ENCODE measurements at regions not wholly inside any gene's neighbourhood (a gene's known extent, or its start where the extent isn't known, plus 50 kb on each side); places are given as distances from the start of the nearest gene placed in this dataset.

DNA sequence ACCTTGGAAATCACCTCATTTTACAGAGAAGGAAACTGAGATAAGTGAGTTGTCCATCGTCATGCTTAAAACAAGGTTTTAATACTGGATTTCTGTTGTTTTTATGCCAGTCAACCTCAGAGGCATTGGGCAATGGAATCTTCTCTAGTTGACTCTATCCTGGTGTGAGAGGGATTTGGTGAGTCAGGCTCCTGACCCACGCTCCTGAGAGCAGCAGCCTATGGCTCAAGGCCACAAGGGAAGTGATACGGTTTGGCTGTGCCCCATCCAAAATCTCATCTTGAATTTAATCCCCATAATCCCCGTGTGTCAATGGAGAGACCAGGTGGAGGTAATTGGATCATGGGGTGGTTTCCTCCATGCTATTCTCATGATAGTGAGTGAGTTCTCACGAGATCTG lies 90.1 kb downstream of the TLR5 start:
- H3K36me3 Mint-ChIP-seq (ENCODE audit: low read depth, unreplicated experiment), result peaks cover 25% of the 10 kb centered on the region
- TF ChIP-seq, protein P1, sequence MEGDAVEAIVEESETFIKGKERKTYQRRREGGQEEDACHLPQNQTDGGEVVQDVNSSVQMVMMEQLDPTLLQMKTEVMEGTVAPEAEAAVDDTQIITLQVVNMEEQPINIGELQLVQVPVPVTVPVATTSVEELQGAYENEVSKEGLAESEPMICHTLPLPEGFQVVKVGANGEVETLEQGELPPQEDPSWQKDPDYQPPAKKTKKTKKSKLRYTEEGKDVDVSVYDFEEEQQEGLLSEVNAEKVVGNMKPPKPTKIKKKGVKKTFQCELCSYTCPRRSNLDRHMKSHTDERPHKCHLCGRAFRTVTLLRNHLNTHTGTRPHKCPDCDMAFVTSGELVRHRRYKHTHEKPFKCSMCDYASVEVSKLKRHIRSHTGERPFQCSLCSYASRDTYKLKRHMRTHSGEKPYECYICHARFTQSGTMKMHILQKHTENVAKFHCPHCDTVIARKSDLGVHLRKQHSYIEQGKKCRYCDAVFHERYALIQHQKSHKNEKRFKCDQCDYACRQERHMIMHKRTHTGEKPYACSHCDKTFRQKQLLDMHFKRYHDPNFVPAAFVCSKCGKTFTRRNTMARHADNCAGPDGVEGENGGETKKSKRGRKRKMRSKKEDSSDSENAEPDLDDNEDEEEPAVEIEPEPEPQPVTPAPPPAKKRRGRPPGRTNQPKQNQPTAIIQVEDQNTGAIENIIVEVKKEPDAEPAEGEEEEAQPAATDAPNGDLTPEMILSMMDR (IDR thresholded peaks at IDR 0.05; ENCODE audit: unreplicated experiment), result no peak
- no peak overlapping the region for H3K27ac Mint-ChIP-seq (ENCODE audit: unreplicated experiment)
- H3K4me1 Mint-ChIP-seq (ENCODE audit: unreplicated experiment), result no peaks in the 10 kb centered on the region
- no peaks in the 10 kb centered on the region for H3K9me3 Mint-ChIP-seq (ENCODE audit: unreplicated experiment)
- DNase-seq (ENCODE audit: low spot score), result no peak
- H3K27me3 Mint-ChIP-seq (ENCODE audit: unreplicated experiment), result peaks cover 1% of the 10 kb centered on the region
- H3K4me3 Mint-ChIP-seq (ENCODE audit: unreplicated experiment), result no peak overlapping the region

- Mint-ChIP-seq H3K4me1 (ENCODE audit: unreplicated experiment) (peaks cover 9% of the 10 kb centered on the region), H3K27ac (ENCODE audit: unreplicated experiment) (no peak overlapping the region), H3K9me3 (ENCODE audit: unreplicated experiment) (no peaks in the 10 kb centered on the region), H3K27me3 (ENCODE audit: unreplicated experiment) (peaks cover 1% of the 10 kb centered on the region), H3K4me3 (ENCODE audit: unreplicated experiment) (no peak overlapping the region), H3K36me3 (ENCODE audit: low read depth, unreplicated experiment) (peaks cover 18% of the 10 kb centered on the region)
- TF ChIP-seq, protein P1 (IDR thresholded peaks at IDR 0.05; ENCODE audit: unreplicated experiment), result no peak
- no peak for DNase-seq (ENCODE audit: low spot score)
These were observed 86.2 kb downstream of the TLR5 start for GRCh38 chr1:223056802-223057201.

GRCh38 chr1:223057569-223058093 lies 85.4 kb downstream of the TLR5 start:
- H3K9me3 Mint-ChIP-seq (ENCODE audit: unreplicated experiment), result no peaks in the 10 kb centered on the region
- peaks cover 10% of the 10 kb centered on the region for H3K36me3 Mint-ChIP-seq (ENCODE audit: low read depth, unreplicated experiment)
- TF ChIP-seq, protein P1 (IDR thresholded peaks at IDR 0.05; ENCODE audit: unreplicated experiment), result no peak
- peaks cover 9% of the 10 kb centered on the region for H3K4me1 Mint-ChIP-seq (ENCODE audit: unreplicated experiment)
- no peak overlapping the region for H3K27ac Mint-ChIP-seq (ENCODE audit: unreplicated experiment)
- no peak overlapping the region for H3K4me3 Mint-ChIP-seq (ENCODE audit: unreplicated experiment)
- H3K27me3 Mint-ChIP-seq (ENCODE audit: unreplicated experiment), result peaks cover 1% of the 10 kb centered on the region
- no peak for DNase-seq (ENCODE audit: low spot score)
